ENCODE measurements at regions not wholly inside any gene's neighbourhood (a gene's known extent, or its start where the extent isn't known, plus 50 kb on each side); places are given as distances from the start of the nearest gene placed in this dataset.

- no peaks in the 10 kb centered on the region for H3K9me2 ChIP-seq (ENCODE audit: insufficient read depth, low read length)
- TF ChIP-seq, protein P1, sequence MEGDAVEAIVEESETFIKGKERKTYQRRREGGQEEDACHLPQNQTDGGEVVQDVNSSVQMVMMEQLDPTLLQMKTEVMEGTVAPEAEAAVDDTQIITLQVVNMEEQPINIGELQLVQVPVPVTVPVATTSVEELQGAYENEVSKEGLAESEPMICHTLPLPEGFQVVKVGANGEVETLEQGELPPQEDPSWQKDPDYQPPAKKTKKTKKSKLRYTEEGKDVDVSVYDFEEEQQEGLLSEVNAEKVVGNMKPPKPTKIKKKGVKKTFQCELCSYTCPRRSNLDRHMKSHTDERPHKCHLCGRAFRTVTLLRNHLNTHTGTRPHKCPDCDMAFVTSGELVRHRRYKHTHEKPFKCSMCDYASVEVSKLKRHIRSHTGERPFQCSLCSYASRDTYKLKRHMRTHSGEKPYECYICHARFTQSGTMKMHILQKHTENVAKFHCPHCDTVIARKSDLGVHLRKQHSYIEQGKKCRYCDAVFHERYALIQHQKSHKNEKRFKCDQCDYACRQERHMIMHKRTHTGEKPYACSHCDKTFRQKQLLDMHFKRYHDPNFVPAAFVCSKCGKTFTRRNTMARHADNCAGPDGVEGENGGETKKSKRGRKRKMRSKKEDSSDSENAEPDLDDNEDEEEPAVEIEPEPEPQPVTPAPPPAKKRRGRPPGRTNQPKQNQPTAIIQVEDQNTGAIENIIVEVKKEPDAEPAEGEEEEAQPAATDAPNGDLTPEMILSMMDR (conservative IDR thresholded peaks at IDR 0.05; ENCODE audit: low read length), result no peak
- H3K4me2 ChIP-seq (ENCODE audit: low read length), result no peak overlapping the region
- BruUV-seq (replicated peaks), result no TSS peak
- DNase-seq (ENCODE audit: low spot score), result no peak
- no peaks in the 10 kb centered on the region for H4K20me1 ChIP-seq (ENCODE audit: insufficient read depth, low read length)
- H3K4me3 ChIP-seq (ENCODE audit: low read depth, low read length, poor library complexity, severe bottlenecking), result no peak overlapping the region
- no peaks in the 10 kb centered on the region for H3K36me3 ChIP-seq (ENCODE audit: insufficient read depth, low read length)
- intact Hi-C loops (cut with micrococcal nuclease; ENCODE audit: unreplicated experiment), result no loop called here
- no peak overlapping the region for H2AFZ ChIP-seq (ENCODE audit: low read length)
- CTCF ChIA-PET (ENCODE audit: unreplicated experiment), result no interaction called here
- POLR2A ChIA-PET, result interaction anchor here (1.4 kb wide), 1 partner anchor 12 kb away, joined by 4 read pairs; no protein-coding TSS in a partner anchor
- no peaks in the 10 kb centered on the region for H3K79me2 ChIP-seq (ENCODE audit: insufficient read depth, low read depth, low read length)
- no peak overlapping the region for H3K27ac ChIP-seq (ENCODE audit: low read depth, low read length, poor library complexity, severe bottlenecking)
- H3K9me3 ChIP-seq (ENCODE audit: low read length), result no peaks in the 10 kb centered on the region
- H3K4me1 ChIP-seq (ENCODE audit: insufficient read depth, low read length, poor library complexity, severe bottlenecking), result no peaks in the 10 kb centered on the region
These were observed 124.0 kb downstream of the RAP2B start for GRCh38 chr3:153285982-153286381.

DNA sequence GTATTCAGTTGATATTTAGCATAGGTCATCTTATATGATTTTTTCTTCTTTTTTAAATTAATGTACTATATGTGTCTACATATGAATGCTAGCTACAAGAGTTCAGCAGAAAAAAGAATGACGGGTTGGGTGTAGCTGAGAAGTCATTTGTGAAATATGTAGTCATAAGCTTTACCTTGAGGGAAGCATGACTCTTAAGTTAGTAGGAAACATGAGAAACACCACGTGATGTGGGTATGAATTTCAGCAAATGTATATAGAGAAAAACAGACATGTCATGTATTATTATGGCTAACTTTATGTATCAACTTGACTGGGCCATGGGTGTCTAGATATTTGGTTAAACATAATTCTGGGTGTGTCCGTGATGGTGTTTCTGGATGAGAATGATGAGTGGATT lies 125.0 kb downstream of the RAP2B start:
- H3K9me3 ChIP-seq (ENCODE audit: low read length), result no peaks in the 10 kb centered on the region
- no peaks in the 10 kb centered on the region for H3K79me2 ChIP-seq (ENCODE audit: insufficient read depth, low read depth, low read length)
- POLR2A ChIA-PET, result interaction anchor here (0.6 to 1.4 kb wide), 2 partner anchors 13 to 402 kb away, joined by 3 to 4 read pairs; no protein-coding TSS in a partner anchor
- no TSS peak for BruUV-seq (replicated peaks)
- H3K4me2 ChIP-seq (ENCODE audit: low read length), result no peak overlapping the region
- intact Hi-C loops (cut with micrococcal nuclease; ENCODE audit: unreplicated experiment), result no loop called here
- H3K4me1 ChIP-seq (ENCODE audit: insufficient read depth, low read length, poor library complexity, severe bottlenecking), result no peaks in the 10 kb centered on the region
- H4K20me1 ChIP-seq (ENCODE audit: insufficient read depth, low read length), result no peaks in the 10 kb centered on the region
- H3K27ac ChIP-seq (ENCODE audit: low read depth, low read length, poor library complexity, severe bottlenecking), result no peak overlapping the region
- no peak overlapping the region for H3K4me3 ChIP-seq (ENCODE audit: low read depth, low read length, poor library complexity, severe bottlenecking)
- no peak for DNase-seq (ENCODE audit: low spot score)
- H3K9me2 ChIP-seq (ENCODE audit: insufficient read depth, low read length), result no peaks in the 10 kb centered on the region
- no peak overlapping the region for H2AFZ ChIP-seq (ENCODE audit: low read length)
- TF ChIP-seq, protein P1 (conservative IDR thresholded peaks at IDR 0.05; ENCODE audit: low read length), result no peak
- TF ChIP-seq EZH2phosphoT487 (IDR thresholded peaks at IDR 0.05; ENCODE audit: borderline replicate concordance, low read depth, low read length), result no peak
- CTCF ChIA-PET (ENCODE audit: unreplicated experiment), result no interaction called here
- no peaks in the 10 kb centered on the region for H3K36me3 ChIP-seq (ENCODE audit: insufficient read depth, low read length)

- Histone ChIP-seq H3K27ac (ENCODE audit: low read depth, low read length, poor library complexity, severe bottlenecking) (no peak overlapping the region), H3K36me3 (ENCODE audit: insufficient read depth, low read length) (no peaks in the 10 kb centered on the region), H3K9me2 (ENCODE audit: insufficient read depth, low read length) (no peaks in the 10 kb centered on the region), H3K79me2 (ENCODE audit: insufficient read depth, low read depth, low read length) (no peaks in the 10 kb centered on the region), H2AFZ (ENCODE audit: low read length) (no peak overlapping the region), H4K20me1 (ENCODE audit: insufficient read depth, low read length) (no peaks in the 10 kb centered on the region), H3K4me2 (ENCODE audit: low read length) (no peak overlapping the region), H3K9me3 (ENCODE audit: low read length) (no peaks in the 10 kb centered on the region), H3K4me3 (ENCODE audit: low read depth, low read length, poor library complexity, severe bottlenecking) (no peak overlapping the region), H3K4me1 (ENCODE audit: insufficient read depth, low read length, poor library complexity, severe bottlenecking) (no peaks in the 10 kb centered on the region)
- no TSS peak for BruUV-seq (replicated peaks)
- TF ChIP-seq EZH2phosphoT487 (IDR thresholded peaks at IDR 0.05; ENCODE audit: borderline replicate concordance, low read depth, low read length), result no peak
- TF ChIP-seq, protein P1 (conservative IDR thresholded peaks at IDR 0.05; ENCODE audit: low read length), result no peak
- CTCF ChIA-PET (ENCODE audit: unreplicated experiment), result no interaction called here
- no peak for DNase-seq (ENCODE audit: low spot score)
- POLR2A ChIA-PET, result no interaction called here
- intact Hi-C loops (cut with micrococcal nuclease; ENCODE audit: unreplicated experiment), result no loop called here
These were observed 127.3 kb downstream of the RAP2B start for GRCh38 chr3:153289334-153289808.
